Type B pancreatic cell (in vitro differentiated cells): ENCODE measurements at regions not wholly inside any gene's neighbourhood (a gene's known extent, or its start where the extent isn't known, plus 50 kb on each side); places are given as distances from the start of the nearest gene placed in this dataset.

ENCODE experiments used
- DNase-seq: peaks from one replicate; pipeline ENCODE4 v3.0.0; 2021; ENCODE audit warnings: mixed read lengths; ENCODE audit not compliant: unreplicated experiment; ENCODE audit errors: extremely low spot score
- H3K27ac Mint-ChIP-seq: 2 replicates; pipeline ENCODE4 v1.8.0; 2021; ENCODE audit warnings: mild to moderate bottlenecking, mixed read lengths
- H3K27me3 Mint-ChIP-seq: 2 replicates; pipeline ENCODE4 v1.8.0; 2021; ENCODE audit warnings: mixed read lengths
- H3K36me3 Mint-ChIP-seq: 2 replicates; pipeline ENCODE4 v1.8.0; 2021; ENCODE audit warnings: mixed read lengths
- H3K4me1 Mint-ChIP-seq: one replicate; pipeline ENCODE4 v1.8.0; 2021; ENCODE audit warnings: mixed read lengths; ENCODE audit not compliant: unreplicated experiment
- H3K4me3 Mint-ChIP-seq: 2 replicates; pipeline ENCODE4 v1.8.0; 2021; ENCODE audit warnings: mild to moderate bottlenecking, mixed read lengths
- H3K9me3 Mint-ChIP-seq: 2 replicates; pipeline ENCODE4 v1.8.0; 2021; ENCODE audit warnings: mixed read lengths
- CTCF ChIP-seq: fragments of 200-600 bp; sonication (generic); conservative IDR thresholded peaks from 2 replicates; pipeline ENCODE4 v1.5.0; 2021; ENCODE audit warnings: antibody characterized with exemption, mild to moderate bottlenecking

- Mint-ChIP-seq H3K36me3 (no peaks in the 10 kb centered on the region), H3K4me1 (no peaks in the 10 kb centered on the region), H3K4me3 (no peak overlapping the region), H3K27ac (no peak overlapping the region), H3K27me3 (no peaks in the 10 kb centered on the region), H3K9me3 (no peaks in the 10 kb centered on the region)
- DNase-seq: no peak
- TF ChIP-seq CTCF: no peak
Measured at GRCh38 chr3:101167376-101167775, 153.0 kb downstream of the IMPG2 start.

- DNase-seq: no peak
- no peak overlapping the region for H3K27ac Mint-ChIP-seq
- H3K9me3 Mint-ChIP-seq: no peaks in the 10 kb centered on the region
- H3K4me3 Mint-ChIP-seq: no peak overlapping the region
- H3K4me1 Mint-ChIP-seq: no peaks in the 10 kb centered on the region
- no peak for TF ChIP-seq CTCF
- no peaks in the 10 kb centered on the region for H3K27me3 Mint-ChIP-seq
- no peaks in the 10 kb centered on the region for H3K36me3 Mint-ChIP-seq
Measured at GRCh38 chr3:101166150-101166549, 154.2 kb downstream of the IMPG2 start.

GRCh38 chr3:101163554-101163953 lies 156.8 kb downstream of the IMPG2 start:
- H3K36me3 Mint-ChIP-seq: no peaks in the 10 kb centered on the region
- no peaks in the 10 kb centered on the region for H3K9me3 Mint-ChIP-seq
- H3K4me3 Mint-ChIP-seq: no peak overlapping the region
- no peak for DNase-seq
- no peaks in the 10 kb centered on the region for H3K27me3 Mint-ChIP-seq
- H3K4me1 Mint-ChIP-seq: no peaks in the 10 kb centered on the region
- no peak for TF ChIP-seq CTCF
- H3K27ac Mint-ChIP-seq: no peak overlapping the region

DNA sequence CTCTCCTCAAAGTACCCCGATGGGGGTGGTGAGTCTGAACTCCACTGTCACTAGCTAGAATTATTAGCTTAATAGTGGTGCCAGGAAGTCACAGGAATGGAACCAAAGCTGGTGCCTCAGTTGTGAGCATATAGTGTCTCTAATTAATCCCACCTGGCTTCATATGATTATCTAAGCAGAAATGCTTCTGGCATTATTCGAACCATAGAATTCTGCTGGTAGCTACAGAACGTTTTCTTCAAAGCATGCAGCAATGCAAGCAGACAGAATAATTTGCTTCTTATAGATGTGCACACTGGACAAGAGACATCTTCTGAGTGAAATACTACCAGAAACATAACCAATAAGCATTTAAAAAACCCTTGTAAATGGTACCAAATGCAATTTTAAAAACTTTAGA lies 160.9 kb downstream of the IMPG2 start:
- no peak for TF ChIP-seq CTCF
- Mint-ChIP-seq H3K27me3 (no peaks in the 10 kb centered on the region), H3K9me3 (no peaks in the 10 kb centered on the region), H3K4me3 (no peak overlapping the region), H3K27ac (no peak overlapping the region), H3K36me3 (no peaks in the 10 kb centered on the region), H3K4me1 (no peaks in the 10 kb centered on the region)
- no peak for DNase-seq

- Mint-ChIP-seq H3K27ac (no peak overlapping the region), H3K4me3 (no peak overlapping the region), H3K36me3 (no peaks in the 10 kb centered on the region), H3K27me3 (no peaks in the 10 kb centered on the region), H3K9me3 (no peaks in the 10 kb centered on the region), H3K4me1 (no peaks in the 10 kb centered on the region)
- DNase-seq: no peak
- no peak for TF ChIP-seq CTCF
Measured at GRCh38 chr3:101158374-101158773, 162.0 kb downstream of the IMPG2 start.

DNA sequence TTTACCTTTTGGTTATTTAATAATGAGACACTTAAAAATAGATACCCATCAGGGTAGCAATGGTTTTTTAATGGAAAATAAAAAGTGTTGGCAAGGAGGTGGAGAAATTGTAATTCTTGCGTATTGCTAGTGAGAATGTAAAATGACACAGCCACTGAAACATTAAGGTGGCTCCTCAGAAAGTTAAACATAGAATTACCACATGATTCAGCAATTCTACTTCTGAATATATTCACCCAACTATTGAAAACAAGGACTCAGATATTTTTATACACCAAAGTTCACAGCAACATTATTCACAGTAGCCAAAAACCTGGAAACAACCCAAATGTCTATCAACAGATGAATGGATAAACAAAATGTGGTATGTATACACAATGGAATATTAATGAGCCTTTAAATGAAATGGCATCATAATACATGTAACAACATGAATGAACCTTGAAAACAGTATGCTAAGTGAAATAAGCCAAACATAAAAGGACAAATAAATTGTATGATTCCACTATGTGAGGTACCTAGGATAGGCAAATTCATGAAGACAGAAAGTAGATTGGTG lies 163.5 kb downstream of the IMPG2 start:
- no peaks in the 10 kb centered on the region for H3K27me3 Mint-ChIP-seq
- no peaks in the 10 kb centered on the region for H3K4me1 Mint-ChIP-seq
- no peak overlapping the region for H3K4me3 Mint-ChIP-seq
- no peaks in the 10 kb centered on the region for H3K9me3 Mint-ChIP-seq
- no peak for DNase-seq
- TF ChIP-seq CTCF: no peak
- no peak overlapping the region for H3K27ac Mint-ChIP-seq
- H3K36me3 Mint-ChIP-seq: no peaks in the 10 kb centered on the region
